GM18517 (cell line): ENCODE measurements at regions not wholly inside any gene's neighbourhood (a gene's known extent, or its start where the extent isn't known, plus 50 kb on each side); places are given as distances from the start of the nearest gene placed in this dataset.

Experiments
- ATAC-seq: cut with Tn5 transposase; IDR thresholded peaks from one replicate; pipeline ENCODE4 v1.9.1; 2021; ENCODE audit warnings: mild to moderate bottlenecking, moderate library complexity; ENCODE audit not compliant: unreplicated experiment

DNA sequence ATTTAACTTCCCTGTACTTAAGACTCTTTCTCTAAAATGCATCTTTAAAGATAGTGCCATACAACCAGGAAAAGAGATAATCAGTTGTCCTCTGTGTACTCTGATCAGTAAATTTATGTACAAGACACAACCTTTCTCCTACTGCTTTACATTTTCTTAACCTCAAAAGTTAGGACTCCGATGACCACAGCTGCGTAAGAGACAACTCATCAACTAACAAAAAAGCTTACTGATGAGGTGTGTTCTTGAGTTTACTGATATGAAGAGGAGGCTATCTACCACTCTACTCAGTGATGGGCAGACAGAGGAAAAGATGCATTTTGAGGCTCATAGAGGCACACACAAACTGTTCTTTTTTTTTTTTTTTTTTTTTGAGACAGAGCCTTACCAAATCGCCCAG is 71.4 kb upstream of the HIF1A start:
- ATAC-seq, result no peak

DNA sequence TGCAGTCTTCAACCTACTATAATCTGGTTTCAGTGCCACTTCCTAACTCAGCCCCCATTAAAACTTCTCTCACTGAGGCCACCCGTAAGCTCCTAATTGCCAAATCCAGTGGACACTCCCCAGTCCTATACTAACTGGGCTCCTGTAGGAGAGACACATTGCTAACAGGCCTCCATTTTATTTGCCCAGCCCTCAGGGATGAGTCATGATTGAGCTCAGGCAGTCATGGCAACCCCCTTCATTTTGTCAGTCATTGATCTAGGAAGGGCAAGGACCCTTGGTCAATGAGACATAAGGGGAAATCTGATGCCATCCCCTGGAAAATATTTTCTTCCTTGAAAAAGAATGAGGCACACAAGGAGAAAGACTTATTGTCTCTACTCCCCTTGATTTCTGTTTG is 70.1 kb upstream of the HIF1A start:
- no peak for ATAC-seq

- no peak for ATAC-seq
These were observed 67.7 kb upstream of the HIF1A start for GRCh38 chr14:61627612-61628011.

DNA sequence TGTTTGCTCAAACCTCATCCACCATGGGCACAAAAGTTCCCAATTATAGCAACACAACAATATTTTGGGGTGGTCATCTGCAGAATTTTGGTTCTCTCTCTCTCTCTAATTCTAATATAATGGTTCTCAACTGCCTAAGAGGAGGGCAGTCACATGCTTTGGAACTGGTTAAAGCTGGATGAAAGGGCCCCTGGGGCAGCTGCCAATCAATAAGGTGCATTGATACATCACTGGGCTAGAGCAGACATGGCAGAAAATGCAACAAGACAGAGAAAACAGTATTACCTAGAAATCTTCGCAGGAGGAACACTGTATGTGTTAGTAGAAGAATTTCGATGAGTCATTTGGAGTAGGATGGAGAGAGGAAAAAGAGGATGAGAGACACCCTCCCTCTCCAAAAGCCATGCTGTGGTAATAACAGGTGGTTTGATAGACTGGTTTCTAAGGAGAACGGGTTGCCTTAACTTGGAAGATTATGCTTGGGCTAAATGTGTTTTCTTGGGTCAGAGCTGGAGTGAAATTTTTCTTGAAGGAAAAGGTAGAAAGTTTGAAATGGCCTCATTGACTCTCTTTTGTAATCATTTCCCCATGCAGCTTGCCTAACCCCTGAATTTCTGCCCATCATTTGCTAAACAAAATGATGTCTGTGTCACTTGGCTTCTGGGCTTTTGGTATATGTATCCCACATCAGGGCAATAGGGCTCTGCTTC is 67.1 kb upstream of the HIF1A start:
- no peak for ATAC-seq

GRCh38 chr14:61630399-61631044 is 64.8 kb upstream of the HIF1A start:
- ATAC-seq, result no peak

- no peak for ATAC-seq
These were observed 64.1 kb upstream of the HIF1A start for GRCh38 chr14:61631045-61631687.

DNA sequence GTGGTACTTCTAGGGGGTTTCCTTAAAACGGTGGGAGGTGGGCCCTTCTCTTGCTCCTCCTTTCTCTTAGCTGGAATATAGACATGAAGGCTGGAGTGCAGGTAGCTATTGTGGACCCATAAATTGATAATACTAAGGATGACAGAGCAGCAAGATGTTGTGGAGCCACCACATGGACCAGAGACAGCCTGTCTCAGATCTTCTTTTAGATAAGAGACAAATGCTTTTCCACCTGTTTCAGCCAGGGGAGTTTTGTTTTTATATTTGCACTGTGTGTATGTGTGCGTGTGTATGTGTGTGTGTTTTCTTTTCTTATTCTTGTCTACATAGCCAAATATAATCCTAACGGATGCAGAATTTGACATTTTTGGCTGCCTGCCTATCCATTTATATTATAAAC is 62.9 kb upstream of the HIF1A start:
- no peak for ATAC-seq

DNA sequence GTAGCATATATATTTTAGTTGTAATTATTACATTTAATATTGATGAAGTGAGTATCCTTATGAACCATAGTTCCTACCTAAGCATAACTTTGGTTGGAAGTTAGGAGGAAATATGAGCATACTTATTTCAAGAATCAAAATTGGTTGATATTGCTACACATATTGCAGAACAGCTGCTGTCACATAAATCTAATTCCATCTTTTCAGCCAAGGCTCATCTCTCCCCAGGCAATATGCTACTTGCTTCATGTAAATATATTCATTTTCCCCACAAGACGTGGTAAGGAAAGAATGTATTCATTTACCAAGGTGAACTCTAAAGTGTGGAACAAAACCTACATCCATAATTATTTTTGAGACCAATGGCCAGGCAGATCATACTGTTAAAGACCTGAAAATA is 62.5 kb upstream of the HIF1A start:
- no peak for ATAC-seq

DNA sequence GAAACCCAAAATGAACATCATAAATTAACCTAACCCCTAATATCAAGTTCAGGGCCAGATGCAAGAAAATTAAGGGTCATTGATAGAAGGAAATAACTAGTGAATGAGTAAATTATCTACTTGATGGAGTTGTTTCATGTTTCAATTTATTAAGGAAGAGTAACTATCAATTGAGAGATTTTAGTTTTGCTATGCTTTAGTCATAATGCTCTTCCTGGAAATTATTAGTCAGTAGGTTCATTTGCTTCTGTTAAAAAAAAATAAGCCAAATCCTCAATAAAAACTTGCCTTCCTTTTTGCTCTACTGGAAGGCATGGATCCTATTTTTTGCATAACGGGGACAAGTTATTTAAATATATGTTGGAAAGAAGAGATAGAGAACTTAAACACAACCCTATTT is 59.0 kb upstream of the HIF1A start:
- ATAC-seq, result no peak

GRCh38 chr14:61636779-61637178 is 58.5 kb upstream of the HIF1A start:
- ATAC-seq, result no peak

GRCh38 chr14:61638595-61639387 is 56.5 kb upstream of the HIF1A start:
- no peak for ATAC-seq

DNA sequence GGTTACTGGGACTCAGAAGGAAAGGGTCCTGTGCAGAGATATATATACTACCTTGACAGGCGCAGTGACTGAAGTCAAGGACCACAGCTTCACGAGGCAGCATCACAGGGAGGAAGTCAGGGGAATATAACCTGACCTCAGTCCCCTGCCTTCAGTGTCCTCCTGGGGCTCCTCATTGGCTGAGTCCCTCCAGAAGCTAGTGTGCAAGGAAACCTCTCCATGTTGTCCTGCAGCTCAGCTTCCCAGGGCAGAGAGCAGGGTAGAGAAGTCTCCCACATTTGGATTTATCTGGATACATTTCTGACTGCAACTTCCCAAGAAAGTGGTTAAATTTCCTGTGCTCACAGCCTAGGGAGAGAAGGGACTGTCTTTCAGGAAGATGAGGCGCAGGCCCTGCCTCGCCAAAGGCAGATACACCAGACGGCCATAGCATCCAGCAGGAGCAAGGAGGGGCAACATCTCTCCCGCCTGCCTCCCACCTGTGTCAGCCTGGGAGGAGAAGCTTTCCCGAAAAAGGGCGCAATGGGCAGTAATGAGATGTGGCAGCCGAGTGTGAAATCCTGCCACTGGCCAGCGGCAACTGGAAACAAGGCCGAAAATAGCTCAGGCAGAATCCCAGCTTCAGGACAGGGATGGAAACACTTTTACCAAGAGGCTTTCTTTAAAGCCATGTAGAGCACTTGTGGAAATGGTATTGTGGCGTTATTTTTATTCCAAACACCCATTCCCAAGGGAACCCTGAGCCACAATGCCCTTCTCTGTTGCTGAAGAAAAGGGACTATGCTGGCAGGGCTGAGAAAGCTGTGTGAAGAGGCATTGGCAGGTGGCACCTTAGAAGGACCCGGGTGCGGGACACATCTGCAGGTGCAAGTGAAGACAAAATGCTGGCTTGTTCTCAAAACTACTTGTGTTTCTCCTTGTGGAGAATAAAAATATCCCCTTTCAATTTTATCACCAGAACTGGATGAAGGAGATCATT is 54.9 kb upstream of the HIF1A start:
- no peak for ATAC-seq

- no peak for ATAC-seq
These were observed 53.2 kb upstream of the HIF1A start for GRCh38 chr14:61641914-61642613.

- ATAC-seq, result no peak
These were observed 52.7 kb upstream of the HIF1A start for GRCh38 chr14:61642614-61642982.

DNA sequence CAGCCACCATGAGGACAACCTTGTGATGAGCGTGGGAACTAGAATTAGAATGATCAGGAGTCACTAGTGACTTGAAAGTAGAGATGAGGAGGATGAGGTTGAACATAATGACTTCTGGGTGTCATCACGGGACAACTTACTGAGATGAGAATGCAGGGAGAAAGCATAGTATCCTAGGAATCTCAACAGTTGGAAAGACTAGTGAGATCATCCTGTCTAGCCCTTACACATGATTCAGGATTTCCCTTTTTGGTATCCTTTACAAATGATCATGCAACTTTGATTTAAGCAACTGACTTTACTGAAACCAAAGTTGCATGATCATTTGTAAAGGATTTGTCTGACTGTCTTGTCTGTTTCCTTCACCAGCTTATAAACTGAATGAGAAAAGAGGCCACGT is 51.8 kb upstream of the HIF1A start:
- ATAC-seq, result no peak

DNA sequence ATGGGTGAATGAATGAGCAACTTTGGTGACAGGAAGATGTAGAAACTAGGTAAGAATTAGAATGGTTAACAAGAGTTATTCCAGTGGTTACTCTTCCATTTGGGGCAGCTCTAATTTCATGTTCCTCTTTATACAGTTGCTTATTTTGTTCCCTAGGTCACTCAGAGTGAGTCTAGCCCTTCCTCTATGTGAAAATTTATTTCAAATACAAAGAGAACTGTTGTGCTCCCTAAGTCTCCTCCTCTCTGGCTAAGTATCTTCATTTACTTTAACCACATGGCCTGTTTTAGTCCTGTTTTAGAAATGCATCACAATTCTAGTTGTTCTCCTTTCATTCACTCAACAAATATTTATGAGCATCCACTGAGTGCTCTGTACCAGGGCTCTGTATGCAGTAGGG is 51.1 kb upstream of the HIF1A start:
- no peak for ATAC-seq

DNA sequence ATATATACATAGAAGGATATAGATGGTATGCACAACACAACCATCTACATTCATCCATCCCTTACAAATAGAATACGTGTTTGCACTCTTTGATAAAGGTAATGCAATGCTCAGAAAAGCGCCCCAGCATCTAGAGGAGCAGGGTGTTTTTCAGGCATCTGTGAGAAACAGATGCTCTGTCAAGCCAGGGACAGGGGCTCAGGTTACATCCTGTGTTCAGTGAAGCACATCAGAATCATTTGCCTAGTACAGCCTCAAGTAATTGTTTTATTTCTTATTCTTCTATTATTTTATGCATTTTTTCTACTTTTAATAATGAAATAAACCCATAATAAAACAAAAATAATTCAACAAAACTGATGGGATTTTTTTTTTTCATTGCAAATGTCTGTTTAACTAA is 50.5 kb upstream of the HIF1A start:
- ATAC-seq, result peak; percentile 80

- ATAC-seq, result no peak
These were observed 50.1 kb upstream of the HIF1A start for GRCh38 chr14:61645247-61645646.
